ENCODE measurements at regions not wholly inside any gene's neighbourhood (a gene's known extent, or its start where the extent isn't known, plus 50 kb on each side); places are given as distances from the start of the nearest gene placed in this dataset.

DNA sequence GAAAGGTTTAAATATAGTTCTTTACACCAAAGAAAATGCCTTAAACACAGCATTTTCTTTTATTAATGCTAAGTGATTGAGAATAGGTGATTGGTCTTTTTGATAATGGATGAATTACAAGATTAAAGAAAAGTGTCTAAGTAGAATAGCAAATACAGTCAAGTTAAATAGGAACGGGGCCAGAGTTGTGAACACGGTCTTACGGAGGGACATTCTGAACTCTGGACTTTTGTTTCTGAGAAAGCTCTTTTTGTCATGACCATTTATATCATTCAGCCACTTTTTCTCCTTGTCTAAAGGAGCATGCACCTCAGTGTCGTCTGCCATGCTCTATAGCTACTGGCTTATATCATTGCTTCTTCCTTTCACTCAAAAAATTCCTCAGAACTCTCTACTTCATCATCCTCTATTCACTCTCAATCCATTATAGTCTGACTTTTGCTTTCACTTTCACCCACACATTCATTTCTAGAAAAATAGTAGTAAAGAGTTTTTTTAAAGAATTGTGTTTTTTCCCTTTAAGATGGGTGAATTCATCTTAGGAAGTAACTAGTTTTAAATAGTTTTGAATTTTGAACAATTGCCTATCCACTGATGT, 263.0 kb upstream of the FBXL7 start:
- TF ChIP-seq, protein P1, sequence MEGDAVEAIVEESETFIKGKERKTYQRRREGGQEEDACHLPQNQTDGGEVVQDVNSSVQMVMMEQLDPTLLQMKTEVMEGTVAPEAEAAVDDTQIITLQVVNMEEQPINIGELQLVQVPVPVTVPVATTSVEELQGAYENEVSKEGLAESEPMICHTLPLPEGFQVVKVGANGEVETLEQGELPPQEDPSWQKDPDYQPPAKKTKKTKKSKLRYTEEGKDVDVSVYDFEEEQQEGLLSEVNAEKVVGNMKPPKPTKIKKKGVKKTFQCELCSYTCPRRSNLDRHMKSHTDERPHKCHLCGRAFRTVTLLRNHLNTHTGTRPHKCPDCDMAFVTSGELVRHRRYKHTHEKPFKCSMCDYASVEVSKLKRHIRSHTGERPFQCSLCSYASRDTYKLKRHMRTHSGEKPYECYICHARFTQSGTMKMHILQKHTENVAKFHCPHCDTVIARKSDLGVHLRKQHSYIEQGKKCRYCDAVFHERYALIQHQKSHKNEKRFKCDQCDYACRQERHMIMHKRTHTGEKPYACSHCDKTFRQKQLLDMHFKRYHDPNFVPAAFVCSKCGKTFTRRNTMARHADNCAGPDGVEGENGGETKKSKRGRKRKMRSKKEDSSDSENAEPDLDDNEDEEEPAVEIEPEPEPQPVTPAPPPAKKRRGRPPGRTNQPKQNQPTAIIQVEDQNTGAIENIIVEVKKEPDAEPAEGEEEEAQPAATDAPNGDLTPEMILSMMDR (IDR thresholded peaks at IDR 0.05; ENCODE audit: control insufficient read depth, extremely low read depth, insufficient read depth): no peak
- no peak overlapping the region for H3K4me3 ChIP-seq (ENCODE audit: low read depth, low read length)
- DNase-seq (ENCODE audit: low read depth): no peak

DNA sequence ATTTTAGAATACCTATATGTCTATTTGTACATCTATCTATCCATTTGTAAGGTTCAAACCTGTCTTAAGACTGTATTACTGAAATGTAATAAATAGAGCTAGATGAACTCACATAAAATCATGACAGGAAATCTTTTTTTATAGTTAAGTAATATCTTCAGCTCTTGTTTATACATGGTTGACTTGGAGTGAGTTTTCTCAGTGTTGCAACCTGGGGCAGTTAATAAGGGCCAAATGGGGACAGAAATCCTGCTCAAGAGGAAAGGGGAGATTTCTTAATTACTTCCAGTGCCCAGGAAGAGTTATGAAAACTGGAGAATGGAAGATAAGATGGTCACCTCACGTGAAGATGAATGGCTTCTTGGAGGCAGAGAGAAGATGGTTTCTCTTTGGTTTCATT, 265.1 kb upstream of the FBXL7 start:
- TF ChIP-seq, protein P1 (IDR thresholded peaks at IDR 0.05; ENCODE audit: control insufficient read depth, extremely low read depth, insufficient read depth): no peak
- no peak for DNase-seq (ENCODE audit: low read depth)
- H3K4me3 ChIP-seq (ENCODE audit: low read depth, low read length): no peak overlapping the region

DNA sequence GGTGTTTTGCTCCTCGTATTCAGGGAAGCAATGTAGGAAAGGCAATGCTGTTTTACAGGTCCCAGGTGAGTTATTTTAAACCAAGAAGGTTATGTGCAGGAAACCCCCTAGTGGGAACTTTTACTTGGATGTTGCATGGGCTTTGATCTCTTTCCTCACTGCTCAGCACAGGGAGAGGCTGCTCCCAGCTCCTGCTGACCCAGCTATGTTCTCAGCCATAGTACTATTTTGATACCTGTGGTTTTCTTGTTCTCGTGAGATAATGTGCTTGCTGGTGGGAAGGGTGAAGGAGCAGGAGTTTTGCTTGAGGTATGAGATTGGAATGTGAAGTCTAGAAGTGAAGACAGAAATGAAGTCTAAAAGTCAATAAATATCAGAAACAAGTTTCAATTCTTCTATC, 265.6 kb upstream of the FBXL7 start:
- TF ChIP-seq, protein P1 (IDR thresholded peaks at IDR 0.05; ENCODE audit: control insufficient read depth, extremely low read depth, insufficient read depth): no peak
- no peak for DNase-seq (ENCODE audit: low read depth)

DNA sequence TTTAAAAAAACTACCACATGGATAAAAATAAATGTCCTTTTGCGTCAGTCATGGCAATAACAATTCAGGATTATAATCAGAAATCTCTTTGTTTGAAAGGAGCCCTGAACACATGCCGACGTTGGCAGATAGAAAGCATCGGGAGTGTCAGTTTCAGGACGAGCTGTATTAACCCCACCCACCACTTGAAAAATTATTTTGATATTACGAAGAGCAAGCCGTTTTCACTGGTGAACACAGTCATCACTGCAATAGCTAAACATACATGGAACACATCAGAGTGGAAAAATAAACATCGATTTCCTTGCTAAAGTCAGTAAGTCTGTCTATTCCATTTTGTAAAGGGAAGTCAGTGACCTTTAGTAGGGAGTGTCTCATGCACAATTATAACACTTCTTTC, 266.4 kb upstream of the FBXL7 start:
- DNase-seq (ENCODE audit: low read depth): no peak
- TF ChIP-seq, protein P1 (IDR thresholded peaks at IDR 0.05; ENCODE audit: control insufficient read depth, extremely low read depth, insufficient read depth): no peak
- no peak overlapping the region for H3K4me3 ChIP-seq (ENCODE audit: low read depth, low read length)

More for the DNA sequence above, 265.6 kb upstream of the FBXL7 start:
- no peak overlapping the region for H3K4me3 ChIP-seq (ENCODE audit: low read depth, low read length)

DNA sequence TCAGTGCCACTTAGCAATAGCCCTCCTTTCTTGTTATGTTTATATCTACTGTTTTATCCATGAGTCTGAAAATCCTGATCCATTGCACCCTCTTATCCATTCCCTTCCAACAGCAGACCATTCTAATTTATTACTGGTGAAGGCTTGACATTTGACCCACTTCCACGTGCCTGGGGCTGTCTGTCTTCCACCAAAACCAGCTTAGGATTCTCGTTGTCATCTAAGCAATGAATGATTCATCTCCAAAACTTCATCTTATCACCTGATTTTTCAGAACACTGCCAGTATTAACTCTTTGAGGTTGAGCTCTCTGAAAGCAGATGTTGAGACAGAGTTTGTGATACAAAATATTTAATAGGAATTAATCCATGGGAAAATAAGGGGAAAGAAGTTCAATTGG, 277.8 kb upstream of the FBXL7 start:
- TF ChIP-seq, protein P1 (IDR thresholded peaks at IDR 0.05; ENCODE audit: control insufficient read depth, extremely low read depth, insufficient read depth): no peak

DNA sequence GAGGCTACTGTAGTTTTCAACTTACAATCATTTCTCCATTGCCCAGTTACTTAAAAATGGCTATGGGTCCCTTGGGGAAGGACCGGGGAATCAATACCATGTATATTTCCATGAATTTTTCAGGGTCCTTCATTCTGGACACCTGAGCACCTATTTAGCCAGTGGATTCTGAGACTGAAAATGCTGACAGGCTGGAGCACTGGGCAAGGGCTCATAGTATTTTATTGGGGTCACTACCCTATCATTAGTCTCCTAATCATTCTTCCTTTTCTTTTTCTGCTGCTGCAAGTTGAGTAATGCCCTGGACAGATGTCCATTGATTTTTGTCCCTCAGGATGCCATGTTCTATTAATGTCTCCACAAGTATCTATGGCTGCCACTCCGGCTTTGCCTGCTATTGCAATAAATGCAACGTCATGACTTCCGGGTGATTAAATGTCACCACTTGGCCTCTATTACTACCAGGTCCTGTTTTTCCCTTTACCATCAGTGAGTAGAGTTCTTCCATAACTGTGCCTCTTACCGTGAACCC, 279.3 kb upstream of the FBXL7 start:
- no peak for DNase-seq (ENCODE audit: low read depth)
- H3K4me3 ChIP-seq (ENCODE audit: low read depth, low read length): no peak overlapping the region
- TF ChIP-seq, protein P1 (IDR thresholded peaks at IDR 0.05; ENCODE audit: control insufficient read depth, extremely low read depth, insufficient read depth): no peak

More for the DNA sequence above, 277.8 kb upstream of the FBXL7 start:
- no peak for DNase-seq (ENCODE audit: low read depth)
- no peak overlapping the region for H3K4me3 ChIP-seq (ENCODE audit: low read depth, low read length)

DNA sequence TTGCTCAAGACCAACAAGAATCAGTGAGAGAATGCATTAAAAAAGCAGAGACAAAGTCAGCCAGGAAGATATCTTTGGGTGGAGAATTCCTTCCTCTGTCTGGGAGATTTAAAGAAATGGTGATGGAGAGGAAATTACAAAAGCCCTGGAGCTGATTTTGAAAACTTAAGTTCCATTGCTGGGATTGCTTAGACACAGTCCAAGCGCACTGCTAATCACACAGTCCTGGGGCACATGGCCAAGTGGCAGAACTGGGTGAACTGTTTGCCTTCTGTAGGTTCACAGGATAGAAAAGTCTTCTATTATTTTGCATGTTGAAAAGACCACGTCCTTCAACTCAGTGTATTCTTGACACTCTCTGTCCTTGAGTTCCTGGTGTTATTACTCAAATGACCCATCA, 284.9 kb upstream of the FBXL7 start:
- TF ChIP-seq, protein P1 (IDR thresholded peaks at IDR 0.05; ENCODE audit: control insufficient read depth, extremely low read depth, insufficient read depth): no peak
- DNase-seq (ENCODE audit: low read depth): peak; percentile 39
- no peak overlapping the region for H3K4me3 ChIP-seq (ENCODE audit: low read depth, low read length)
